HG03060 (cell line): ENCODE measurements at regions not wholly inside any gene's neighbourhood (a gene's known extent, or its start where the extent isn't known, plus 50 kb on each side); places are given as distances from the start of the nearest gene placed in this dataset.

Source experiments
- ATAC-seq: cut with Tn5 transposase; IDR thresholded peaks from one replicate; pipeline ENCODE4 v1.9.1; 2021; ENCODE audit warnings: low read depth, moderate number of reproducible peaks; ENCODE audit not compliant: unreplicated experiment

- ATAC-seq, result no peak
Measured at GRCh38 chr5:148941810-148942209, 115.4 kb downstream of the ADRB2 start.

DNA sequence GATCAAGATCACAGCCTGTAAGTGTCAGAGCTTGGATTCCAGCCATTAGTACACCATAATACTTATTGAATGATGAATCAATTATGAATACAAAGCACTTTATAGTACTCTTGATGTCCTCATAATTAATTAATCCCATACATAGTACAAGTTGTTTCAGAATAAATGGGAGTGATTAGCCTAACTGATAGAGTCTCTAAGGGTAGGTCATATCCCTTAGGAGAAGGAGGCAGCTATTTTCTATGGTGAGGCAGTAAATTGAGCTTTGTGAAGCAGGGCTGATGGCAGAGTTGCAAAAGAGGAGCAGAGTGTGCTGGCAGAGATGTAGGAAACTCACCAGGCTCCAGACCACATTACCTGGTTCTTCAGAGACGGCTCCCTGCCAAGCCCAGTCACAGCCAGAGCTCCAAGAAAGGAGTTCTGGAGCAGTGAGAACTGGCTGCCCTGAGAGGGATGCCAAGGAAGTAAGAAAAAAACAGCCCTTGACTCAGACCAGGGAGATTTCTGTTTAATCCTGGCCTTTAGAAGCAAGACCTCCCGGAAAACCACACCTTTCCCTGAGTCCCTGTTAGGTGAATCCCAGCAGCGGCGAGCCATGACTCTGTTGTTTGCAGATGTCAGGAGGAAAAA is 112.9 kb downstream of the SH3TC2 start:
- no peak for ATAC-seq

DNA sequence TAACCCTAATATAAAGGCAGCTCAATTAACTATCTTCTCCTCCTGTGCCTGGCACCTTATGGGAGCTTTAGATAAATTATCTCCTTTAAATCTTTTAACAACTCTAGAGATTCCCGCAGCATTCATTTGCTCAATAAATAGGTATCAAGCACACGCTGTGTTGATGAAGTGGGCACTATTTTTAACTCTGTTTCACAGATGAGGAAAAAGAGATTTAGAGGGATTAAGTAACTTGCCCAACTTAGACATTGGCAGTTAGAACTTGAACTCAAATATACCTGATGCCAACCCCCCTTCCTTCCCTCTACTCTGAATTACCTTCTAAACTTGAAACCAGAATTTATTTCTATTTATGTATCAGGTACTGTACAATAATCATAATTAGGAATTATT is 112.4 kb downstream of the SH3TC2 start:
- ATAC-seq, result no peak

DNA sequence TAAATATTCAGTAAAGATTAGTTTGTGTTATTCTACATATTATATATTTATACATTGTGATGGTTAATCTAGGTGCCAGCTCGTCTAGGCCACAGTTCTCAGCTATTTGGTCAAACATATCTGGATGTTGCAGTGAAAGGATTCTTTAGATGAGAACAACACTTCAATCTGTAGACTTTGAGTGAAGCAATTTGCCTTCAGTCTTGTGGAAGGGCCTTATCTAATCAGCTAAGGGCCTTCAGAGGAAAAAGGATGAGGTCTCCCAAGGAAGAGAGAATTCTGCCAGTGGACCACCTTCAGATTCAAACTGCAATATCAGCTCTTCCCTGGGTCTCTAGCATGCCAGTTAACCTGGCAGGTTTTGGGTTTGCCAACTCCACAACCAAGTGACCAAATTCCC is 112.0 kb downstream of the SH3TC2 start:
- no peak for ATAC-seq

GRCh38 chr5:148951612-148952011 is 111.2 kb downstream of the SH3TC2 start:
- ATAC-seq, result no peak

DNA sequence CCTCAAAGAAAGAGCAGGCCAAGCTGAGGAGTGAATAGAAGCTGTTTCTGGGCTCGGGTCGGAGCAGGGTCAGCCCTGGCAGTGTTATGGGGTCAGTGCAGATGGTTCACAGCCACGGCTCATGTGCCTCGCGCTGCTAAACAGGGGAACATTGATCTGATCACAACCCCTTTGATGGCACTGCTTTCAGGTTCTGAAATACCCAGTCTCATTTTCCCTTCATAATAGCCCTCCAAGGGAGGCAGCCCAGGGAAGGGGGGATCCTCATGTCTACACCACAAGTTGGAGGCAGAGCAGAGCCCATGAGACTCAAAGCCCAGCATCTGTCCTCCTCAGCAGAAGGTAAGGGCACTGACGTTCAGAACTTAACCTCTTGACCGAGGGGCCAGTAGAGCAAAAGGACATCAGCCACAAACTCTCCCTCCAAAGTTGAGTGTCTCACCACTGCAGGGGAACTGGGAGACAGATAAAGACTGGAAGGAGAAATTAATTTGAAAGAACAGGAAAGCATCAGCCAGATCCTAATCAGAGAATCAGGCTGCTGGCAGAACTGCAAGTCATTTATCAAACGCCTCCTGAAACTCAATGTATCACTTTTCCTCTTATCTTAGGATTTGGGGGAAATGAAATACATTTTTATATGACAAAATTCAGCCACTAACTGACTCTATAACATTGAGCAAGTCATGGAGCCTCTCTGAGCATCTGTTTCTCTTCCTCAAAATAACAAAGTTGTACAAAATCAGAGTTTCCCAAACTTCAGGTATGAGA is 110.6 kb downstream of the SH3TC2 start:
- ATAC-seq, result no peak

- no peak for ATAC-seq
Measured at GRCh38 chr5:148953711-148954110, 109.2 kb downstream of the SH3TC2 start.
